ENCODE measurements at regions not wholly inside any gene's neighbourhood (a gene's known extent, or its start where the extent isn't known, plus 50 kb on each side); places are given as distances from the start of the nearest gene placed in this dataset.

- DNase-seq (ENCODE audit: low spot score): no peak
Measured at GRCh38 chr2:146244131-146244530, 1600.7 kb upstream of the ACVR2A start.

- DNase-seq (ENCODE audit: low spot score): no peak
Measured at GRCh38 chr2:146241023-146241422, 1603.8 kb upstream of the ACVR2A start.

- no peak for DNase-seq (ENCODE audit: low spot score)
Measured at GRCh38 chr2:146240391-146240790, 1604.4 kb upstream of the ACVR2A start.

GRCh38 chr2:146239392-146240135, 1605.3 kb upstream of the ACVR2A start:
- no peak for DNase-seq (ENCODE audit: low spot score)

GRCh38 chr2:146238254-146238966, 1606.4 kb upstream of the ACVR2A start:
- DNase-seq (ENCODE audit: low spot score): peak; percentile 2

GRCh38 chr2:146235158-146235557, 1609.7 kb upstream of the ACVR2A start:
- DNase-seq (ENCODE audit: low spot score): no peak

- DNase-seq (ENCODE audit: low spot score): no peak
Measured at GRCh38 chr2:146229508-146230155, 1615.2 kb upstream of the ACVR2A start.

GRCh38 chr2:146228466-146229058, 1616.3 kb upstream of the ACVR2A start:
- DNase-seq (ENCODE audit: low spot score): no peak

GRCh38 chr2:146228020-146228393, 1616.8 kb upstream of the ACVR2A start:
- no peak for DNase-seq (ENCODE audit: low spot score)

GRCh38 chr2:146227152-146228019, 1617.4 kb upstream of the ACVR2A start:
- no peak for DNase-seq (ENCODE audit: low spot score)

- no peak for DNase-seq (ENCODE audit: low spot score)
Measured at GRCh38 chr2:146226077-146226476, 1618.8 kb upstream of the ACVR2A start.

GRCh38 chr2:146221826-146222225, 1623.0 kb upstream of the ACVR2A start:
- no peak for DNase-seq (ENCODE audit: low spot score)

GRCh38 chr2:146220957-146221356, 1623.9 kb upstream of the ACVR2A start:
- no peak for DNase-seq (ENCODE audit: low spot score)

GRCh38 chr2:146214394-146214929, 1630.4 kb upstream of the ACVR2A start:
- no peak for DNase-seq (ENCODE audit: low spot score)

- no peak for DNase-seq (ENCODE audit: low spot score)
Measured at GRCh38 chr2:146213674-146214073, 1631.2 kb upstream of the ACVR2A start.

GRCh38 chr2:146212602-146213001, 1632.2 kb upstream of the ACVR2A start:
- no peak for DNase-seq (ENCODE audit: low spot score)

- DNase-seq (ENCODE audit: low spot score): no peak
Measured at GRCh38 chr2:146209842-146210275, 1635.0 kb upstream of the ACVR2A start.

- no peak for DNase-seq (ENCODE audit: low spot score)
Measured at GRCh38 chr2:146207901-146208300, 1636.9 kb upstream of the ACVR2A start.

- DNase-seq (ENCODE audit: low spot score): no peak
Measured at GRCh38 chr2:146207417-146207816, 1637.4 kb upstream of the ACVR2A start.

GRCh38 chr2:146203064-146203624, 1641.7 kb upstream of the ACVR2A start:
- DNase-seq (ENCODE audit: low spot score): no peak

GRCh38 chr2:146193619-146194018, 1651.2 kb upstream of the ACVR2A start:
- no peak for DNase-seq (ENCODE audit: low spot score)

All from SK-N-DZ (cell line).